HEK293 (cell line): ENCODE measurements at regions not wholly inside any gene's neighbourhood (a gene's known extent, or its start where the extent isn't known, plus 50 kb on each side); places are given as distances from the start of the nearest gene placed in this dataset.

Experiments
- CTCF ChIA-PET: fragments of 350-600 bp; formaldehyde crosslinking; extraction: SDS; loops from one replicate; lab custom pipeline; 2021; ENCODE audit warnings: antibody characterized with exemption; lab: Yijun Ruan, JAX
- POLR2A ChIA-PET: fragments of 300-600 bp; formaldehyde crosslinking; extraction: SDS; loops from one replicate; lab custom pipeline; 2020; ENCODE audit warnings: antibody characterized with exemption, inconsistent platforms; lab: Yijun Ruan, JAX
- H3K27ac ChIP-seq: fragments of 200-500 bp; sonication (Bioruptor generic); 2 replicates; pipeline ENCODE4 v1.5.1; 2014; ENCODE audit warnings: low read depth, low read length, control low read depth, inconsistent platforms; ENCODE audit errors: extremely low read depth
- H3K36me3 ChIP-seq, 2 experiments: fragments of 200-500 bp in 1 of 2; sonication (Bioruptor generic) in 1 of 2; 1 replicate in 1 of 2; 2 replicates in 1 of 2; pipeline ENCODE4 v1.5.1; 2014 to 2017; ENCODE audit warnings: inconsistent platforms in 2 of 2, low read length in 2 of 2; ENCODE audit not compliant: control insufficient read depth in 2 of 2, insufficient read depth in 1 of 2
- H3K4me1 ChIP-seq: fragments of 200-500 bp; sonication (Bioruptor generic); 2 replicates; pipeline ENCODE4 v1.5.1; 2014; ENCODE audit warnings: mild to moderate bottlenecking, low read length, inconsistent platforms; ENCODE audit not compliant: control insufficient read depth, insufficient read depth
- H3K4me3 ChIP-seq: 2 replicates; pipeline ENCODE4 v1.5.1; 2011; ENCODE audit warnings: low read depth, mild to moderate bottlenecking, control low read depth, low read length, moderate library complexity
- H3K9me3 ChIP-seq: fragments of 200-500 bp; sonication (Bioruptor generic); 2 replicates; pipeline ENCODE4 v1.5.1; 2014; ENCODE audit warnings: low read depth, low read length, inconsistent platforms; ENCODE audit not compliant: control insufficient read depth, insufficient read depth
- AEBP2 ChIP-seq: fragments of 450-650 bp; formaldehyde crosslinking; IDR thresholded peaks from 2 replicates; pipeline ENCODE4 v1.5.1; 2016; ENCODE audit warnings: missing biosample characterization, missing genetic modification characterization, borderline replicate concordance
- ELK4 ChIP-seq: IDR thresholded peaks from 2 replicates; pipeline ENCODE4 v1.6.1; 2011; ENCODE audit warnings: mild to moderate bottlenecking, low read depth, low read length, borderline replicate concordance
- HOXC10 ChIP-seq: sonication (generic); formaldehyde crosslinking; IDR thresholded peaks from 2 replicates; pipeline ENCODE4 v1.8.1; 2023; ENCODE audit warnings: mild to moderate bottlenecking, missing genetic modification reagents
- KLF16 ChIP-seq: fragments of 450-650 bp; formaldehyde crosslinking; IDR thresholded peaks from 2 replicates; pipeline ENCODE4 v1.5.1; 2017; ENCODE audit warnings: missing biosample characterization, missing genetic modification characterization
- PRDM1 ChIP-seq: fragments of 450-650 bp; formaldehyde crosslinking; IDR thresholded peaks from 2 replicates; pipeline ENCODE4; 2016; ENCODE audit warnings: missing biosample characterization, missing genetic modification characterization
- REST ChIP-seq: fragments of 450-650 bp; formaldehyde crosslinking; IDR thresholded peaks from 2 replicates; pipeline ENCODE4 v1.5.1; 2016; ENCODE audit warnings: missing biosample characterization, missing genetic modification characterization
- YY2 ChIP-seq: fragments of 450-650 bp; formaldehyde crosslinking; IDR thresholded peaks from 2 replicates; pipeline ENCODE4 v1.5.1; 2016; ENCODE audit warnings: missing biosample characterization, missing genetic modification characterization
- ZNF138 ChIP-seq: fragments of 450-650 bp; formaldehyde crosslinking; IDR thresholded peaks from 2 replicates; pipeline ENCODE4 v1.5.1; 2016; ENCODE audit warnings: missing biosample characterization, missing genetic modification characterization, borderline replicate concordance
- ZNF174 ChIP-seq: fragments of 450-650 bp; formaldehyde crosslinking; IDR thresholded peaks from 2 replicates; pipeline ENCODE4 v1.5.0; 2017; ENCODE audit warnings: missing biosample characterization, mild to moderate bottlenecking, missing genetic modification characterization
- ZNF366 ChIP-seq: fragments of 450-650 bp; formaldehyde crosslinking; conservative IDR thresholded peaks from 2 replicates; pipeline ENCODE4 v1.5.1; 2016; ENCODE audit warnings: missing biosample characterization, missing genetic modification characterization
- ZNF37A ChIP-seq: fragments of 450-650 bp; IDR thresholded peaks from 2 replicates; pipeline ENCODE4 v1.5.1; 2018; ENCODE audit warnings: missing biosample characterization, missing genetic modification characterization
- ZNF398 ChIP-seq: fragments of 450-650 bp; formaldehyde crosslinking; IDR thresholded peaks from 2 replicates; pipeline ENCODE4 v1.5.1; 2017; ENCODE audit warnings: missing biosample characterization, missing genetic modification characterization
- ZNF548 ChIP-seq: fragments of 450-650 bp; formaldehyde crosslinking; IDR thresholded peaks from 2 replicates; pipeline ENCODE4 v1.5.1; 2016; ENCODE audit warnings: missing biosample characterization, missing genetic modification characterization
- ZNF560 ChIP-seq: fragments of 450-650 bp; formaldehyde crosslinking; IDR thresholded peaks from 2 replicates; pipeline ENCODE4 v1.5.1; 2017; ENCODE audit warnings: missing biosample characterization, missing genetic modification characterization, borderline replicate concordance
- ZNF585B ChIP-seq: fragments of 450-650 bp; formaldehyde crosslinking; IDR thresholded peaks from 2 replicates; pipeline ENCODE4 v1.5.1; 2016; ENCODE audit warnings: missing biosample characterization, missing genetic modification characterization
- ZNF670 ChIP-seq: fragments of 450-650 bp; formaldehyde crosslinking; IDR thresholded peaks from 2 replicates; pipeline ENCODE4 v1.5.1; 2016; ENCODE audit warnings: missing biosample characterization, missing genetic modification characterization, low read depth
- ZNF830 ChIP-seq: fragments of 450-650 bp; IDR thresholded peaks from 2 replicates; pipeline ENCODE4 v1.5.0; 2018; ENCODE audit warnings: missing biosample characterization, missing genetic modification characterization, low read depth, mild to moderate bottlenecking, moderate library complexity
- TF ChIP-seq, protein P1 (sequence below): fragments of 450-650 bp; IDR thresholded peaks from 2 replicates; pipeline ENCODE4 v1.5.1; 2018; ENCODE audit warnings: missing biosample characterization, missing genetic modification characterization
- TF ChIP-seq, protein P2 (sequence below): fragments of 450-650 bp; formaldehyde crosslinking; IDR thresholded peaks from 2 replicates; pipeline ENCODE4 v1.5.1; 2016; ENCODE audit warnings: missing biosample characterization, missing genetic modification characterization, borderline replicate concordance

DNA sequence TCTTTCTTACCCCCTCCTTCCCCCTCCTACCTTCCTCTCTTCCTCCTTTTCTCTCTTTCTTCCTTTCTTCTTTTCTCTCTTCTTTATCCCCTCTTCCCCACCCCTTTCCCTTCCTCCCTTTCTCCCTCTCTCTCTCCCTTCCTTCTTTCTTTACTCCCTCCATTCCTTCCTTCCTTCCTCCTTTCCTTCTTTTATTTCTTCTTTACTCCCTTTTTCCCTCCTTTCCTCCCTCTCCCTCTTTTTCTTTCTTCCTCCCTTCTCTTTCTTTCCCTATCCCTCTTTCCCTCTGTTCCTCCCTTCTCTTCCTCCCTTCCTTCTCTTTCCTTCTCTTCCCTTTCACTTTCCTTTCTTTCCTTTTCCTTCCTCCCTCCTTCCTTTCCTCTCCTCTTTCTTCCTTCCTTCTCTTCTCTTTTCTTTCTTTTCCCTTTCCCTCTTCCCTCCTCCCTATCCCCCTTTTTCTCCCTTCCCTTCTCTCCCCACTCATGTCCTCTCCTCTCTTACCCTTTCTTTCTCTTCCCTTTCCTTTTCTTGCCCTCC lies 302.3 kb upstream of the TBX3 start:
- ChIA-PET POLR2A (no interaction called here), CTCF (interaction anchor here (0.7 kb wide), 1 partner anchor 20 kb away, joined by 3 read pairs; no protein-coding TSS in a partner anchor)
- TF ChIP-seq ZNF830 (tag by site-specific recombination) (no peak), ZNF366 (tag by site-specific recombination) (peak; percentile 93), ZNF138 (no peak), ZNF585B (tag by site-specific recombination) (no peak), ZNF398 (tag by site-specific recombination) (0 out of 2 replicates have a peak, but pooled peaks have one; percentile 19), ZNF548 (tag by site-specific recombination) (no peak), ZNF560 (tag by site-specific recombination) (no peak), KLF16 (tag by site-specific recombination) (no peak), ZNF37A (tag by site-specific recombination) (no peak), PRDM1 (tag by site-specific recombination) (peak; percentile 97), ZNF670 (tag by site-specific recombination) (no peak)
- TF ChIP-seq, protein P1, sequence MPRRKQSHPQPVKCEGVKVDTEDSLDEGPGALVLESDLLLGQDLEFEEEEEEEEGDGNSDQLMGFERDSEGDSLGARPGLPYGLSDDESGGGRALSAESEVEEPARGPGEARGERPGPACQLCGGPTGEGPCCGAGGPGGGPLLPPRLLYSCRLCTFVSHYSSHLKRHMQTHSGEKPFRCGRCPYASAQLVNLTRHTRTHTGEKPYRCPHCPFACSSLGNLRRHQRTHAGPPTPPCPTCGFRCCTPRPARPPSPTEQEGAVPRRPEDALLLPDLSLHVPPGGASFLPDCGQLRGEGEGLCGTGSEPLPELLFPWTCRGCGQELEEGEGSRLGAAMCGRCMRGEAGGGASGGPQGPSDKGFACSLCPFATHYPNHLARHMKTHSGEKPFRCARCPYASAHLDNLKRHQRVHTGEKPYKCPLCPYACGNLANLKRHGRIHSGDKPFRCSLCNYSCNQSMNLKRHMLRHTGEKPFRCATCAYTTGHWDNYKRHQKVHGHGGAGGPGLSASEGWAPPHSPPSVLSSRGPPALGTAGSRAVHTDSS (tag by site-specific recombination): no peak
- TF ChIP-seq, protein P2, sequence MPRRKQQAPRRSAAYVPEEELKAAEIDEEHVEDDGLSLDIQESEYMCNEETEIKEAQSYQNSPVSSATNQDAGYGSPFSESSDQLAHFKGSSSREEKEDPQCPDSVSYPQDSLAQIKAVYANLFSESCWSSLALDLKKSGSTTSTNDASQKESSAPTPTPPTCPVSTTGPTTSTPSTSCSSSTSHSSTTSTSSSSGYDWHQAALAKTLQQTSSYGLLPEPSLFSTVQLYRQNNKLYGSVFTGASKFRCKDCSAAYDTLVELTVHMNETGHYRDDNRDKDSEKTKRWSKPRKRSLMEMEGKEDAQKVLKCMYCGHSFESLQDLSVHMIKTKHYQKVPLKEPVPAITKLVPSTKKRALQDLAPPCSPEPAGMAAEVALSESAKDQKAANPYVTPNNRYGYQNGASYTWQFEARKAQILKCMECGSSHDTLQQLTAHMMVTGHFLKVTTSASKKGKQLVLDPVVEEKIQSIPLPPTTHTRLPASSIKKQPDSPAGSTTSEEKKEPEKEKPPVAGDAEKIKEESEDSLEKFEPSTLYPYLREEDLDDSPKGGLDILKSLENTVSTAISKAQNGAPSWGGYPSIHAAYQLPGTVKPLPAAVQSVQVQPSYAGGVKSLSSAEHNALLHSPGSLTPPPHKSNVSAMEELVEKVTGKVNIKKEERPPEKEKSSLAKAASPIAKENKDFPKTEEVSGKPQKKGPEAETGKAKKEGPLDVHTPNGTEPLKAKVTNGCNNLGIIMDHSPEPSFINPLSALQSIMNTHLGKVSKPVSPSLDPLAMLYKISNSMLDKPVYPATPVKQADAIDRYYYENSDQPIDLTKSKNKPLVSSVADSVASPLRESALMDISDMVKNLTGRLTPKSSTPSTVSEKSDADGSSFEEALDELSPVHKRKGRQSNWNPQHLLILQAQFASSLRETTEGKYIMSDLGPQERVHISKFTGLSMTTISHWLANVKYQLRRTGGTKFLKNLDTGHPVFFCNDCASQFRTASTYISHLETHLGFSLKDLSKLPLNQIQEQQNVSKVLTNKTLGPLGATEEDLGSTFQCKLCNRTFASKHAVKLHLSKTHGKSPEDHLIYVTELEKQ (tag by site-specific recombination): no peak

GRCh38 chr12:114984634-114985061 lies 300.7 kb upstream of the TBX3 start:
- Histone ChIP-seq H3K27ac (no peak overlapping the region), H3K4me1 (no peaks in the 10 kb centered on the region), H3K9me3 (no peaks in the 10 kb centered on the region), H3K4me3 (no peak overlapping the region), H3K36me3 (no peaks in the 10 kb centered on the region)
- POLR2A ChIA-PET: no interaction called here
- TF ChIP-seq REST (tag by site-specific recombination) (no peak), ZNF174 (no peak), ELK4 (no peak), YY2 (tag by site-specific recombination) (no peak), HOXC10 (CRISPR knock-in tag) (no peak), AEBP2 (tag by site-specific recombination) (no peak), ZNF670 (tag by site-specific recombination) (no peak)
- TF ChIP-seq, all 188 proteins: peak for 0
- CTCF ChIA-PET: interaction anchor here (0.6 kb wide), 1 partner anchor 22 kb away, joined by 3 read pairs; no protein-coding TSS in a partner anchor

More for the DNA sequence above, 302.3 kb upstream of the TBX3 start:
- Histone ChIP-seq H3K4me3 (no peak overlapping the region), H3K9me3 (no peaks in the 10 kb centered on the region), H3K27ac (no peak overlapping the region), H3K36me3 (no peaks in the 10 kb centered on the region), H3K4me1 (no peaks in the 10 kb centered on the region)
